ENCODE measurements at regions not wholly inside any gene's neighbourhood (a gene's known extent, or its start where the extent isn't known, plus 50 kb on each side); places are given as distances from the start of the nearest gene placed in this dataset.
A peak's percentile ranks its signal among the peaks of the same experiment; 100 is the strongest.

GRCh38 chr12:46131732-46132469 lies 136.9 kb downstream of the SLC38A1 start:
- no peaks in the 10 kb centered on the region for H3K9me3 Mint-ChIP-seq
- no peaks in the 10 kb centered on the region for H3K4me1 Mint-ChIP-seq (ENCODE audit: low read depth)
- peaks cover 5% of the 10 kb centered on the region for H3K27me3 Mint-ChIP-seq (ENCODE audit: low read depth)
- DNase-seq, result no peak
- H3K4me3 Mint-ChIP-seq, result no peak overlapping the region
- ATAC-seq, result no peak
- H3K36me3 Mint-ChIP-seq (ENCODE audit: insufficient read depth), result no peaks in the 10 kb centered on the region

GRCh38 chr12:46127656-46128055 lies 137.3 kb upstream of the SCAF11 start:
- DNase-seq, result no peak
- H3K9me3 Mint-ChIP-seq, result no peaks in the 10 kb centered on the region
- H3K4me1 Mint-ChIP-seq (ENCODE audit: low read depth), result peaks cover 3% of the 10 kb centered on the region
- H3K4me3 Mint-ChIP-seq, result no peak overlapping the region
- peaks cover 5% of the 10 kb centered on the region for H3K27me3 Mint-ChIP-seq (ENCODE audit: low read depth)
- no peak for ATAC-seq
- H3K36me3 Mint-ChIP-seq (ENCODE audit: insufficient read depth), result no peaks in the 10 kb centered on the region

GRCh38 chr12:46126050-46126727 lies 135.8 kb upstream of the SCAF11 start:
- no peak overlapping the region for H3K4me3 Mint-ChIP-seq
- no peaks in the 10 kb centered on the region for H3K36me3 Mint-ChIP-seq (ENCODE audit: insufficient read depth)
- DNase-seq (no peak), ATAC-seq (no peak)
- H3K27me3 Mint-ChIP-seq (ENCODE audit: low read depth), result peaks cover 7% of the 10 kb centered on the region
- no peaks in the 10 kb centered on the region for H3K9me3 Mint-ChIP-seq
- H3K4me1 Mint-ChIP-seq (ENCODE audit: low read depth), result peaks cover 3% of the 10 kb centered on the region

GRCh38 chr12:46124848-46125619 lies 134.7 kb upstream of the SCAF11 start:
- DNase-seq (peak; percentile 35), ATAC-seq (peak; percentile 82 to 90)
- no peaks in the 10 kb centered on the region for H3K9me3 Mint-ChIP-seq
- H3K36me3 Mint-ChIP-seq (ENCODE audit: insufficient read depth), result no peaks in the 10 kb centered on the region
- H3K27me3 Mint-ChIP-seq (ENCODE audit: low read depth), result peaks cover 12% of the 10 kb centered on the region
- no peak overlapping the region for H3K4me3 Mint-ChIP-seq
- peaks cover 3% of the 10 kb centered on the region for H3K4me1 Mint-ChIP-seq (ENCODE audit: low read depth)

- DNase-seq, result no peak
- no peak for ATAC-seq
- H3K4me3 Mint-ChIP-seq, result no peak overlapping the region
- peaks cover 13% of the 10 kb centered on the region for H3K27me3 Mint-ChIP-seq (ENCODE audit: low read depth)
- H3K36me3 Mint-ChIP-seq (ENCODE audit: insufficient read depth), result no peaks in the 10 kb centered on the region
- peaks cover 3% of the 10 kb centered on the region for H3K4me1 Mint-ChIP-seq (ENCODE audit: low read depth)
- H3K9me3 Mint-ChIP-seq, result no peaks in the 10 kb centered on the region
Observed at GRCh38 chr12:46124132-46124847, 133.9 kb upstream of the SCAF11 start.

- Mint-ChIP-seq H3K4me1 (ENCODE audit: low read depth) (peaks cover 4% of the 10 kb centered on the region), H3K36me3 (ENCODE audit: insufficient read depth) (no peaks in the 10 kb centered on the region), H3K9me3 (peaks cover 12% of the 10 kb centered on the region), H3K27me3 (ENCODE audit: low read depth) (peaks cover 14% of the 10 kb centered on the region), H3K4me3 (no peak overlapping the region)
- ATAC-seq (no peak), DNase-seq (no peak)
Observed at GRCh38 chr12:46112364-46112763, 122.0 kb upstream of the SCAF11 start.

- Mint-ChIP-seq H3K27me3 (ENCODE audit: low read depth) (peaks cover 14% of the 10 kb centered on the region), H3K9me3 (peaks cover 12% of the 10 kb centered on the region)
Observed at GRCh38 chr12:46111715-46112114, 121.3 kb upstream of the SCAF11 start.

GRCh38 chr12:46110928-46111699 lies 120.7 kb upstream of the SCAF11 start:
- Mint-ChIP-seq H3K36me3 (ENCODE audit: insufficient read depth) (no peaks in the 10 kb centered on the region), H3K27me3 (ENCODE audit: low read depth) (peaks cover 14% of the 10 kb centered on the region), H3K4me1 (ENCODE audit: low read depth) (peaks cover 4% of the 10 kb centered on the region), H3K4me3 (no peak overlapping the region), H3K9me3 (peaks cover 12% of the 10 kb centered on the region)
- no peak for ATAC-seq
- no peak for DNase-seq

More at GRCh38 chr12:46111715-46112114, 121.3 kb upstream of the SCAF11 start:
- H3K4me1 Mint-ChIP-seq (ENCODE audit: low read depth), result peaks cover 4% of the 10 kb centered on the region
- DNase-seq, result no peak
- no peaks in the 10 kb centered on the region for H3K36me3 Mint-ChIP-seq (ENCODE audit: insufficient read depth)
- no peak for ATAC-seq
- H3K4me3 Mint-ChIP-seq, result no peak overlapping the region

GRCh38 chr12:46110223-46110611 lies 119.8 kb upstream of the SCAF11 start:
- no peak for ATAC-seq
- Mint-ChIP-seq H3K27me3 (ENCODE audit: low read depth) (peaks cover 11% of the 10 kb centered on the region), H3K4me3 (no peak overlapping the region)

GRCh38 chr12:46109343-46110222 lies 119.2 kb upstream of the SCAF11 start:
- Mint-ChIP-seq H3K36me3 (ENCODE audit: insufficient read depth) (no peaks in the 10 kb centered on the region), H3K27me3 (ENCODE audit: low read depth) (peaks cover 11% of the 10 kb centered on the region), H3K4me3 (no peak overlapping the region), H3K4me1 (ENCODE audit: low read depth) (peaks cover 4% of the 10 kb centered on the region), H3K9me3 (peaks cover 12% of the 10 kb centered on the region)
- no peak for ATAC-seq
- no peak for DNase-seq

More at GRCh38 chr12:46110223-46110611, 119.8 kb upstream of the SCAF11 start:
- H3K36me3 Mint-ChIP-seq (ENCODE audit: insufficient read depth), result no peaks in the 10 kb centered on the region
- peaks cover 12% of the 10 kb centered on the region for H3K9me3 Mint-ChIP-seq
- H3K4me1 Mint-ChIP-seq (ENCODE audit: low read depth), result peaks cover 4% of the 10 kb centered on the region
- DNase-seq, result no peak

GRCh38 chr12:46108721-46109120 lies 118.3 kb upstream of the SCAF11 start:
- H3K27me3 Mint-ChIP-seq (ENCODE audit: low read depth), result peaks cover 8% of the 10 kb centered on the region
- ATAC-seq (no peak), DNase-seq (no peak)
- H3K4me3 Mint-ChIP-seq, result no peak overlapping the region
- H3K9me3 Mint-ChIP-seq, result peaks cover 12% of the 10 kb centered on the region
- no peaks in the 10 kb centered on the region for H3K36me3 Mint-ChIP-seq (ENCODE audit: insufficient read depth)
- H3K4me1 Mint-ChIP-seq (ENCODE audit: low read depth), result peaks cover 4% of the 10 kb centered on the region

- ATAC-seq (no peak), DNase-seq (no peak)
- Mint-ChIP-seq H3K27me3 (ENCODE audit: low read depth) (peaks cover 7% of the 10 kb centered on the region), H3K9me3 (peaks cover 12% of the 10 kb centered on the region), H3K36me3 (ENCODE audit: insufficient read depth) (no peaks in the 10 kb centered on the region), H3K4me1 (ENCODE audit: low read depth) (peaks cover 4% of the 10 kb centered on the region), H3K4me3 (no peak overlapping the region)
Observed at GRCh38 chr12:46107591-46107990, 117.2 kb upstream of the SCAF11 start.

GRCh38 chr12:46105735-46106134 lies 115.4 kb upstream of the SCAF11 start:
- Mint-ChIP-seq H3K36me3 (ENCODE audit: insufficient read depth) (no peaks in the 10 kb centered on the region), H3K9me3 (no peaks in the 10 kb centered on the region), H3K4me3 (no peak overlapping the region), H3K27me3 (ENCODE audit: low read depth) (peaks cover 7% of the 10 kb centered on the region), H3K4me1 (ENCODE audit: low read depth) (peaks cover 3% of the 10 kb centered on the region)
- DNase-seq, result no peak
- no peak for ATAC-seq
